GM10248 (cell line): ENCODE measurements at regions not wholly inside any gene's neighbourhood (a gene's known extent, or its start where the extent isn't known, plus 50 kb on each side); places are given as distances from the start of the nearest gene placed in this dataset.

Experiments
- CTCF ChIA-PET: fragments of 300-600 bp; sonication (Branson Sonifier 250); formaldehyde crosslinking; extraction: SDS; loops from one replicate; lab custom pipeline; 2021; ENCODE audit warnings: antibody characterized with exemption; lab: Yijun Ruan, JAX
- POLR2A ChIA-PET: fragments of 350-650 bp; sonication (Branson Sonifier 250); formaldehyde crosslinking; extraction: SDS; loops from one replicate; lab custom pipeline; 2020; ENCODE audit warnings: antibody characterized with exemption; lab: Yijun Ruan, JAX
- DNase-seq: peaks from one replicate; pipeline ENCODE4 v3.0.0; 2012; ENCODE audit errors: extremely low spot score
- CTCF ChIP-seq: IDR thresholded peaks from 2 replicates; pipeline ENCODE4 v1.5.1; 2012; ENCODE audit warnings: mild to moderate bottlenecking, low read depth; ENCODE audit errors: extremely low read depth, missing control alignments, control extremely low read depth

- no peak for TF ChIP-seq CTCF
- DNase-seq = no peak
- CTCF ChIA-PET = no interaction called here
- POLR2A ChIA-PET = no interaction called here
Measured at GRCh38 chr12:115305867-115306266, 621.9 kb upstream of the TBX3 start.

DNA sequence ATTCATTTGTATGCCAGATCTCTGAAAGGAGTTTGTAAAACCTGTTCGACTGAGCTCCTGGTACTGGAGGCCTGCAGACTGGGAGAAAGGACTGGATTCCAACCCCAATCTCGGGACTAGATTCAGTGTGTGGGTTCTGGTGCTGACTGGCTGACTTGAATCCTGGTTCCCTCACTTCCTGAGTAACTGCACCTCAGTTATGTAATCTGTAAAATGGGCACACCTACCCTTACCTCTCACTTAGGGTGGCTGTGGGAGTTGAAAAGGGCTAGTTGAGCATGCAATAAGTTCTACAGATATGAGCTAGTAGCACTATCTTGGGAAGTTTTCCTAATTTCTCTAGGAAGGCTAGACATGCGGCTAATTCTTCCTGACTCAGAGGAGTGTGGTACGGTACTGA is 621.3 kb upstream of the TBX3 start:
- no peak for DNase-seq
- CTCF ChIA-PET = no interaction called here
- no peak for TF ChIP-seq CTCF
- POLR2A ChIA-PET = no interaction called here

DNA sequence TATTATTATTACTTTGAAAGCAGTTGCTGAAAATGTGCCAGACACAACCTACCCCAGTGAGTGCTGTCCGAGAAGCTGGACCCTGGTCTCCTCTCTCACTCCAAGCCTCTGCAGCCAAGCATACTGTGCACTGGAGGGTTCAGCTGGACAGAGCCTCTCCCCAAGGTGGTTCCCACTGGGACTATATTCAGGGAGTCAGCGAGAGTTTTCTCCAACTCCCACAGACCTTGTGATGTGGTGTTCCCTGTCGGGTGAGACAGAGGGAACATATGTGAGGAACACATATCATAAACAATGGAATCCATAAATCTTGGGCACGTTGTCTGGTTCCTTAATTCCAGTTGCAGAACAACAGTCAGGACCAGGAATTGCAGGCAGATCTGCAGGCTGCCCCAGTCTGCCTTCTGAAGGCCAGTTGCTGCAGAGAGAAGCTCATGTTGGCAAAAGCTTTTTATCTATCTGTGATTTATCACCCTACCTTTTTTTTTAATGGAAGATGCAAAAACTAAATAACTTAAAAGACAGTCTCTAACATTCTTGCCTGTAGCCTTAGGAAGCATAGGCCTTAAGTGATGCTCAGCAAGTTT is 619.8 kb upstream of the TBX3 start:
- no peak for DNase-seq
- ChIA-PET POLR2A (no interaction called here), CTCF (no interaction called here)
- TF ChIP-seq CTCF = no peak

- ChIA-PET POLR2A (no interaction called here), CTCF (no interaction called here)
- DNase-seq = no peak
- TF ChIP-seq CTCF = no peak
Measured at GRCh38 chr12:115297445-115297844, 613.5 kb upstream of the TBX3 start.

DNA sequence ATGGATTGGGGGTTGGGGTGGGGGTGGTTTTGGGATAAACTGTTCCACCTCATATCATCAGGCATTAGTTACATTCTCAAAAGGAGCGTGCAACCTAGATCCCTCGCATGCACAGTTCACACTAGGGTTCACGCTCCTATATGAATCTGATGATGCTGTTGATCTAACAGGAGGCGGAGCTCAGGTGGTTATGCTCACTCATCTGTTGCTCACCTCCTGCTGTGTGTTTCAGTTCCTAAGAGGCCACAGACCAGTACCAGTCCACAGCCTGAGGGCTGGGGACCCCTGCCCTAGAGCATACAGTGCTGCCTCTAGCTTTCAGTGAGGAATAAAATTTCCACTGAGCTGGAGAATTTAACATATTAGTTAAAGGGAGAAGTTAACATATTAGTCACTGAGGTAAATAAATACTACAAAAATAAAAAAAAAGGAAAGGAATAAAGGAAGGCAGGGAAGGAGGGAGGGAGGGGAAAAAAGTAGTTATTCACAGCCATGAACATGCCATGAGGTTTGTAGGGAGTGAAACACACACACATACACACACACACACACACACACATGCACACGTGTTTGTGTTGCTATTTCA is 612.7 kb upstream of the TBX3 start:
- POLR2A ChIA-PET = no interaction called here
- CTCF ChIA-PET = no interaction called here
- TF ChIP-seq CTCF = no peak
- DNase-seq = no peak

DNA sequence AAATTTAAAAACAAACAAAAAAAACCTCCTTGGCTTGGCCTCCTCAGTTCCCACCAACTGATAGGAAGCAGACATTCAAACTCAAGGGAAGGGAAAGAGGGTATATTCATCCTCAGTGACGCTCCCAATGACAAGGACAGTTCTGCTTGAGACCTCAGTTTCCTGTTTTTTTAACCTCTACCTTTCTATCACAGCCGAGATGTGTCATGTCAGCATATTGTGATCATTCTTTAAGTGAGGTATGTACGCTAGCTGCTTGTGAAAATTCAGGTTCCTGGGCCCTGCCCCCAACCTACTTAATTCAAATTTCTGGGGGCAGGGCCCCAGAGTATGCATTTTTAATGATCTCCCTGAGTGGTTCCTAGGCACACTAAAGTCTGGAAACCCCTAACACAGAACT is 611.9 kb upstream of the TBX3 start:
- ChIA-PET CTCF (no interaction called here), POLR2A (no interaction called here)
- no peak for DNase-seq
- TF ChIP-seq CTCF = no peak
